HL-60 (cell line): ENCODE measurements at regions not wholly inside any gene's neighbourhood (a gene's known extent, or its start where the extent isn't known, plus 50 kb on each side); places are given as distances from the start of the nearest gene placed in this dataset.

Experiments
- DNase-seq, 2 experiments: peaks; one replicate each; pipeline ENCODE4 v3.0.0-alpha.2; 2010 to 2020; ENCODE audit warnings: low read depth in 1 of 2, low spot score in 1 of 2
- H3K27ac ChIP-seq: fragments of 250-450 bp; sonication (Bioruptor Pico); replicated peaks from 2 replicates; pipeline ENCODE4 v1.5.1; 2020; ENCODE audit warnings: mild to moderate bottlenecking, moderate library complexity
- H3K27me3 ChIP-seq: fragments of 250-450 bp; sonication (Bioruptor Pico); 2 replicates; pipeline ENCODE4 v1.5.1; 2021; ENCODE audit warnings: mild to moderate bottlenecking, moderate library complexity; ENCODE audit not compliant: insufficient read depth, poor library complexity, severe bottlenecking
- H3K4me3 ChIP-seq: replicated peaks from 2 replicates; pipeline ENCODE4 v1.5.1; 2011; ENCODE audit warnings: mild to moderate bottlenecking, control low read depth, low read length; ENCODE audit not compliant: insufficient read depth
- GABPA ChIP-seq: IDR thresholded peaks from 2 replicates; pipeline ENCODE4 v1.6.1; 2012; ENCODE audit warnings: low read depth
- POLR2AphosphoS5 ChIP-seq: IDR thresholded peaks from 2 replicates; pipeline ENCODE4 v1.6.1; 2012; ENCODE audit warnings: low read depth
- SPI1 ChIP-seq: IDR thresholded peaks from 2 replicates; pipeline ENCODE4 v1.6.1; 2012; ENCODE audit warnings: low read depth, mild to moderate bottlenecking, borderline replicate concordance
- TF ChIP-seq, protein P1 (sequence below): IDR thresholded peaks from one replicate; pipeline ENCODE4 v1.5.1; 2011; ENCODE audit warnings: low read length, control low read depth, inconsistent platforms; ENCODE audit not compliant: insufficient read depth
- TF ChIP-seq, protein P2 (sequence below): IDR thresholded peaks from 2 replicates; pipeline ENCODE4 v1.6.1; 2012; ENCODE audit warnings: low read depth; ENCODE audit not compliant: insufficient replicate concordance

DNA sequence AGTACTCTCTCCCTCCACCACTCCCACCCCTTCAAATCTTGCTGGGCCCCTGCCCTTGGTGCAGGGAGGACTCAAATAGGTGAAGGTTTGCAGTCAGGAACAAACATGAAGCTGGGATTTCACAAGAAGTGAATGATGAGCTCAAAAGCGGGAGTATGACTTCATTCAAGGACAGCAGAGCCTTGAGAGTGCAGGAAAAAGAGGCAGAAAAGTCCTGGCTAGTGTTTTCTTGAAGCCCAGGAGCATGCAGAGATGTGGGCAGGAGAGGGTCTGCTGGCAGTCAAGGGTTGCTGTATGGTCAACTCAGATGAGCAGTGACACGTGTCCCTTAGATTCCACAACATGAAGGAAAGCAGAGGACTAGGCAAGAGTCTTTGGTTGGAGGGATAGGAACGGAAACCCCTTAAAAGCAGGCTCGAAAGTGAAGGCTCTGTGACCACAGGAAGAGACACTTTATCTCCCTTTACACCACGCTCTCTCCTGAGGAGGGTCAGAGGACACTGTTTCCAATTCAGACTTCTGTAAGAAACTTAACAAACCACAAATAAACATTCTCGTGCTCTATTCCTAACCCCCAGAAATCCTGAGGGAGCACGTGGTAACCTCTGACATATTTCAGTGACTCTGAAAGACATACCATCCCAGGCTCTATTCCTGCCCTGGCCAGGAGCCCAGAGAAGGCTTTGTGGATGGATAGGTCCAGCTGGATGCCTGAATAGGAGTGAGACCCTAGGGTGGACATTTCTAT lies 168.0 kb upstream of the NDN start:
- DNase-seq: no peak
- Histone ChIP-seq H3K4me3 (no peak overlapping the region), H3K27ac (no peak overlapping the region)

DNA sequence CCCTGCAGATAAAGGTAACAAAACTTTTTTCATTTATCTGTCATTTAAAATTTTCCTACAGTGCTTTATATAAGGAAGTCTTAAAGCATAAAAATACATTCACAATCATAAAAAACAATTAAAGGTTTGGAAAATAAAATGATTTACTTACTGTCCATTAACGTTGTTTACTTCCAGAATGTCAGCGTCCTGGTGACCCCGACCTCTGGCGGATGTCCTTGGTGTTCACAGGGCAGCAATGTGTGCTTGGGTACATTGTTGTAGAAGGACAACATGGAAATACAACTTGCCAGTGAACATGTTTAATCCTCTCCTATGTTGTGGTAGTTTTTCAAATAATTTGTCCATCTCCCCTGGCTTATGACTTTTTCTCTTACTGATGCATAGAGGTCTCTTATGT lies 168.8 kb upstream of the NDN start:
- Histone ChIP-seq H3K4me3 (no peak overlapping the region), H3K27ac (no peak overlapping the region), H3K27me3 (no peaks in the 10 kb centered on the region)
- TF ChIP-seq, protein P1, sequence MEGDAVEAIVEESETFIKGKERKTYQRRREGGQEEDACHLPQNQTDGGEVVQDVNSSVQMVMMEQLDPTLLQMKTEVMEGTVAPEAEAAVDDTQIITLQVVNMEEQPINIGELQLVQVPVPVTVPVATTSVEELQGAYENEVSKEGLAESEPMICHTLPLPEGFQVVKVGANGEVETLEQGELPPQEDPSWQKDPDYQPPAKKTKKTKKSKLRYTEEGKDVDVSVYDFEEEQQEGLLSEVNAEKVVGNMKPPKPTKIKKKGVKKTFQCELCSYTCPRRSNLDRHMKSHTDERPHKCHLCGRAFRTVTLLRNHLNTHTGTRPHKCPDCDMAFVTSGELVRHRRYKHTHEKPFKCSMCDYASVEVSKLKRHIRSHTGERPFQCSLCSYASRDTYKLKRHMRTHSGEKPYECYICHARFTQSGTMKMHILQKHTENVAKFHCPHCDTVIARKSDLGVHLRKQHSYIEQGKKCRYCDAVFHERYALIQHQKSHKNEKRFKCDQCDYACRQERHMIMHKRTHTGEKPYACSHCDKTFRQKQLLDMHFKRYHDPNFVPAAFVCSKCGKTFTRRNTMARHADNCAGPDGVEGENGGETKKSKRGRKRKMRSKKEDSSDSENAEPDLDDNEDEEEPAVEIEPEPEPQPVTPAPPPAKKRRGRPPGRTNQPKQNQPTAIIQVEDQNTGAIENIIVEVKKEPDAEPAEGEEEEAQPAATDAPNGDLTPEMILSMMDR: no peak
- no peak for TF ChIP-seq POLR2AphosphoS5
- TF ChIP-seq, protein P2, sequence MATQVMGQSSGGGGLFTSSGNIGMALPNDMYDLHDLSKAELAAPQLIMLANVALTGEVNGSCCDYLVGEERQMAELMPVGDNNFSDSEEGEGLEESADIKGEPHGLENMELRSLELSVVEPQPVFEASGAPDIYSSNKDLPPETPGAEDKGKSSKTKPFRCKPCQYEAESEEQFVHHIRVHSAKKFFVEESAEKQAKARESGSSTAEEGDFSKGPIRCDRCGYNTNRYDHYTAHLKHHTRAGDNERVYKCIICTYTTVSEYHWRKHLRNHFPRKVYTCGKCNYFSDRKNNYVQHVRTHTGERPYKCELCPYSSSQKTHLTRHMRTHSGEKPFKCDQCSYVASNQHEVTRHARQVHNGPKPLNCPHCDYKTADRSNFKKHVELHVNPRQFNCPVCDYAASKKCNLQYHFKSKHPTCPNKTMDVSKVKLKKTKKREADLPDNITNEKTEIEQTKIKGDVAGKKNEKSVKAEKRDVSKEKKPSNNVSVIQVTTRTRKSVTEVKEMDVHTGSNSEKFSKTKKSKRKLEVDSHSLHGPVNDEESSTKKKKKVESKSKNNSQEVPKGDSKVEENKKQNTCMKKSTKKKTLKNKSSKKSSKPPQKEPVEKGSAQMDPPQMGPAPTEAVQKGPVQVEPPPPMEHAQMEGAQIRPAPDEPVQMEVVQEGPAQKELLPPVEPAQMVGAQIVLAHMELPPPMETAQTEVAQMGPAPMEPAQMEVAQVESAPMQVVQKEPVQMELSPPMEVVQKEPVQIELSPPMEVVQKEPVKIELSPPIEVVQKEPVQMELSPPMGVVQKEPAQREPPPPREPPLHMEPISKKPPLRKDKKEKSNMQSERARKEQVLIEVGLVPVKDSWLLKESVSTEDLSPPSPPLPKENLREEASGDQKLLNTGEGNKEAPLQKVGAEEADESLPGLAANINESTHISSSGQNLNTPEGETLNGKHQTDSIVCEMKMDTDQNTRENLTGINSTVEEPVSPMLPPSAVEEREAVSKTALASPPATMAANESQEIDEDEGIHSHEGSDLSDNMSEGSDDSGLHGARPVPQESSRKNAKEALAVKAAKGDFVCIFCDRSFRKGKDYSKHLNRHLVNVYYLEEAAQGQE: no peak
- TF ChIP-seq SPI1: no peak
- TF ChIP-seq GABPA: no peak
- DNase-seq: no peak

More for the DNA sequence above, 168.0 kb upstream of the NDN start:
- TF ChIP-seq, protein P1: no peak
- TF ChIP-seq SPI1 (no peak), GABPA (no peak), POLR2AphosphoS5 (no peak)
- TF ChIP-seq, protein P2: no peak
- no peaks in the 10 kb centered on the region for H3K27me3 ChIP-seq

DNA sequence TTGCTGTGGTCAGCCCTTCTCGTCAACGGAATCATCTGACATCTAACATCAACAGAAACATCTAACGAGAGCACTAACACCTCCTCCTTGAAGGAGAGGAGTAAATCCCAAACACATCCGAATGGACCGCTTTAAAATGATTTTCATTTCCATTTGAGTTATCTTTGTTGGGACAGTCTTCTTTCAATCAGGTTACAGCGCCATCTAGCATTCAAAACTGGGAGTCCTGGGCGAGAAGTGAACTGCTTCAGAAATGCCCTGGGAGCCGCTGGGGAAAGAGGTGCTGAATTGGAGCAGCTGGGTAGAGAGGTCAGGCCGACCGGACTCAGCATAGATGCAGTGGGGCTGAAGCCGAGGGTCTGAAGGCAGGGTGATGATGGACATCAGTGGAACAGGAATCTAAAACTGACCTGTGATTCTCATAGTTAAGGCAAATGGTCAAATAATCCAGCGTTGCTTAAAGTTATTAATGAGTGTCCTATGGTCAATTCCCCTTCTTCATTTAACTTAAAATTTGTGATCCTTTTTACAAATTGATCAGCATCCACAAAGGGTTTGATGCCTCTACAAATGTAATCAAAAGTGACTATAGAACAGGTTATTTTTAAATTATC lies 170.0 kb upstream of the NDN start:
- peak in 1 of 2 experiments; percentile 42 for DNase-seq
- Histone ChIP-seq H3K27me3 (no peaks in the 10 kb centered on the region), H3K27ac (no peak overlapping the region), H3K4me3 (no peak overlapping the region)
- TF ChIP-seq POLR2AphosphoS5: no peak
- TF ChIP-seq, protein P1: peak; percentile 36
